NOMO-1 (cell line): ENCODE measurements at regions not wholly inside any gene's neighbourhood (a gene's known extent, or its start where the extent isn't known, plus 50 kb on each side); places are given as distances from the start of the nearest gene placed in this dataset.

ENCODE experiments used
- DNase-seq, 2 experiments: peaks; one replicate each; lab custom pipeline; 2025; ENCODE audit not compliant: unreplicated experiment in 2 of 2; lab: John Stamatoyannopoulos, UW

DNA sequence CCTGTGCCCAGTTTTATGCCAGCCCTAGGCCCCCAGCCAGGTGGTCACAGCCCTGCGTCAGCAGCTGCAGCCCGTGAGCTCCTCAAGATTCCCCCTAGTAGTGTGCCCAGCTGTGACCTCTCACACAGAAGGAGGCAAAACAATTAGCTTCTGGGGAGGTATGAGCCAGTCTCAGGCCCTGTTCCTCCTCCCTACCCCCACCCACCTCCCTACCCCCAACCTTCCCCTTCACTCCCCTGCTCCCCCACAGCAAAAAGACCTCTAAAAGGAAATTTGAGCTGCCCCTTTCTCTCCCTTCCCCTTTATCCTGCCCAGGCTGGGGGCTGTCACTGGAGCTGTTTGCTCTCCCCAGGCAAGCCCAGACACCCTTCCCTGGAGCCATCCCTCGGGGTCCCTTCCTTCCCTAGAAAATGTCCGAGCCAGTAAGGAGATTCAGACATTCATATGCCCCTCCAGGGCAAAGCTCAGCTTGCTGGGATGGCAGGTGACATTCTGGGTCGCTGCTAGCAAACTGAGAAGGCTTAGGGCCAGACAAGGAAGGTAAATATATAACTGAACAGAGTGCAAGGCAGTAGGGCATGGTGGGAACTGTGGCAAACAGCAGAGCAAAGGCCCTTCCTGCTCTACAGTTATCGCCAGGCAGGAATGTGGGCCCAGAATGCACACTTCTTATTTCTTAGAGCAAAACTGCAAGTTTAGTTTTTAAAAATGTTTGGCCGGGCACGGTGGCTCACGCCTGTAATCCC lies 300.2 kb downstream of the MN1 start:
- DNase-seq: no peak

DNA sequence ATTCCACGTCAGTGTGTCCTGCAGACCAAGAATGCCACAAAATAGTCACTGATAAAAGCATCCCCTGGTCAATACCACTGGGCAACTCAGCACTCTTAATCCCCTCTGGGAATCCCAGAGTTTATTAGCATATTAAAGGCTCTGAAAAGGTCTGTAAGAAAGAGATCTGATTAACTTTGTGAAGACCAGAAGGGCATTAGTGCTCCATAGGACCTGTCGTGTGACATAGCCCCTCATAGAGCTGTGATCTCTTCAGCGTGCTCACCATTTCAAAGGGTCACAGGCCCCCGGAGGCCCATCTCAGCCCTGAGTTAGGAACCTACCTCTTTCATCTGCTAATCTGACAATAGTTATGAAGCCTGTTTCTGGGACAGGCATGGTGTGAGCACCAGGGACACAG lies 299.2 kb downstream of the MN1 start:
- DNase-seq: no peak

DNA sequence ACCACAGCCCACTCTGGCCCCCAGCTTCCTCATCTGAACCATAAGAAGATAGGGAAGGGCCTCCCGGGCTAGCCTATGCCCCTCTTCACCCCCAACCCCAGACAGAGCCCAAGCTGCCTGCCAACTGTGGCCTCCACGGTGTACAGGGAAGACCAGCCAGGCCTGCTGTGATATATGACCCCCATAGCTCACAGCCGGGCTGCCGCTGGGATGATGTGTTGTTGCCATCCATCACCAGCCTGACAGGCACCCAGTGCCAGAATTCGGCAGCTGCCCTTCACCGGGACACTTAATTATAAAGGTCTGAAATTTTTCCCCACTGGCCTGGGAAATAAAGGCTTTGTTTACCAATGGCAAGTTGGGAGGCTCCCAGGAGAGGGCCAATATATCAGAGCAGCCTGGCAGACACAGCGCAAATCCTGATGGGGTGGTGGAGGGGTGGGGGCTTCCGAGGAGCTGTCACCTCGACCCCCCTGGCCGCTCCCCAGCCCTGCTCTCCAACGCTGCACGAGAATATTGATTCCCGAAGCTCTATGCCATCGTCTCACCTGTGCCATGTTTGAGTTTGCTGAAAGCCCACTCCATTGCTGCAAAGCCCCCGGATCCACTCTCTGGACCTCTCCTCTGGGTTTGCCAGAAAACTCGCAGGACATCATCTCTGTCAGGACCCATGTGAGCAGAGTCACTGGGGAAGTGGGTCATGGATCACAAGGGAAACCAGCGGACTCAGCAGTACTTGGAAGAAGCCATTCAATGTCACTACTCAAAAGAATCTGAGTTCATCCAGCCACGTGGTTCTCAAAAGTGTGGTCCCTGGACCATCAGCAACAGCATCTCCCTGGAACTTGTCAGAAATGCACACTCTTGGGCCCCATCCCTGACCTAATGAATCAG lies 296.9 kb downstream of the MN1 start:
- DNase-seq: no peak

DNA sequence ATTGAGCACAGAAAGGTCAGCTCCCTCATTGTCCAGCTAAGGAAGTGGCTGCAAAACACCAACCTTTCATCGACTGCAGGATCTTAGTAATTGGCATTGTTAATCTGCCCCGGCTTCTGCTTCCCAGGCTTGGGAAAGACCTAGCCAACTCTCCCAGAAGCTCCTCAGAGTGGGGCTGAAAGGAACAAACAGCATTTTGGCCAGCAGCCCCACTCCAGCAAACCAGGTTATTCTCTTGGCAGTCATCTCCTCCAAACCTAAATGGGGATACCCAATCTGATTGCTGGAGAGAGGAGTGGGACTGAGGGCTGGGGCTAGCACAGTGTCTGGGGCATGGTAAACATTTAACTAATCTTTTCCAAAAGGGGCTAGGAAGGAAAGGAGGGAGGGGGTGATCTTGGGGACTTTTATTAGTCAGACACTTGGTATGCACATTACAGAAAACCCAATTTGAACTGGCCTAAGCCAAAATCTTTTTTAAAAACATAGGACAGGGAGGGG lies 294.4 kb downstream of the MN1 start:
- no peak for DNase-seq

DNA sequence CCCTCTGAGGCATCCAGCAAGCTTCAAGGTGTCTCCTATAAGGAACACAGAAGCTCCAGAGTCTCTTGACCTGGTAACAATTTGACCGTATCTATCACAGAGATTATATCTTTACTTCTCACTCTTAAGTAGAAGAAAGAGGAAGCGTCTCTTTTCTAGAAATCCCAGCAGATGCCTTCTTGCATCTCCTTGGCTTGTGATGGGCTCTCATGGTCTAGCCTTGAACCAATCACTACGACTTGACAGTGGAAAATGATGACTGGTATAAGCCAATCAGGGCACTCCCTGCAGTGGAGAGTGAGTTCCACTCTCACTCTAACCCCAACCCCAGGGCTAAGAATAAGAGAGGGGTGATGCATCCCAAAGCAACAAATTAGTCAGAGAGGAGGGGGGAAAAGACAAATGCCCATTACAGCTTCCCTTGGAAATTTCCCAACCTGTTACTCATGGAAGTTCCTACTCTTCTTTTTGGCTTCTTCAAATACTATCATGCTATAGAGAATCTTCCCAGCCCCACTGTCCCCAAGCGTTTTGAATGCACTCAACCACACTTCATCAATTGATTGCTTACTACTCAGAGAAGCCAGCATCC lies 293.5 kb downstream of the MN1 start:
- DNase-seq: peak in 1 of 2 experiments; percentile 4

DNA sequence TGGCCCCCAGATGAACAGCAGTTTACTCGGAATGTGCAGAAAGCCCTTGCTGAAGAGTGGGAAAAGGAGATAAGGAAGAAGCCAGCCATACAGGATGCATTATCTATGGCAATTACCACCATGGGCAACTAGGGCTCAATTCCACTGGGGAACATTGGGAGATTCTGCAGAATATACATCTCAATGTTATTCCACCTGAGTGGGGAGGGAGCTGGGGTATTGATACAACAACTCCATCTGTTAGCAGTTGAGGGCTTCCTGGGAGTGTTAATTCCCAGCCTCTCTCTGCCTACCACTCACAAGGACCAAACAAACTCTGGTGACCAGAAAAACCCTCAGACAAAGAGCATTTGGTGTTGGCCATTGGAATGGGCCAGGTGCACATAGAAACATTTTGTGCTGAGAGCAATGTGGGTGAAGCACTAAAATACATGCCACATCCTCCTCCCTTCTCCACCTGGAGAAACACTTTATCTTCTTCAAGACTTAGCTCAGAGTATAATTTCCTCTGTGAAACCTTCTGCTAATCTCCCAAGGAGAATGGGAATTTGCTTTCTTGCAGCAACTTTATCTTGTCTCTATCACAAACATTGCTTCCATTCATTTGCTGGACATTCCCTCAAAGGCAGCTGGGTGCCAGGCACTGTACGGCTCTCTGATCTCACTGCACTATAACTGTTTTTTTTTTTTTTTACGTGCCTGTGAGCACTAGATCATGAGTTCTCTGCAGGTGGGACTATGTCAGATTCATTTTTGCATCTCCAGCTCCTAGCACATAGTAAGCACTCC lies 292.2 kb downstream of the MN1 start:
- no peak for DNase-seq

DNA sequence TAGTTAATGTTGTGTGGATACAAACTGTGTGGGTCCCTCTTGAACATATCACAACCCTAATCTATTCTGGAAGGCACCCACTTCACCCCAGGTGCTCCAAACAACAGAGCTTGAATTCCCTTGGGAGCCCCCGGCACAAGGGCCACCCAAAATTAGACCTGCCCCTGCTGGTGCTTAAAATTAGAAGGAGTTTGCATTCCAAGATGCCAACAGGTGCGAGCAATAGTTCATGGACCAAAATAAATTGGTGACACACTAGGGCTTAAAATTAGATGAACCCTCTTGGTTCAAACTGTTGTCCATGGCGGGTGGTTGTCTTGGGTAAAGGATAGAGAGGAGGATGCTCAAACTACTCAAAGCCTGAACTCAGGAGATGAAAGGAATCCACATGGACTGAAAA lies 291.5 kb downstream of the MN1 start:
- no peak for DNase-seq

DNA sequence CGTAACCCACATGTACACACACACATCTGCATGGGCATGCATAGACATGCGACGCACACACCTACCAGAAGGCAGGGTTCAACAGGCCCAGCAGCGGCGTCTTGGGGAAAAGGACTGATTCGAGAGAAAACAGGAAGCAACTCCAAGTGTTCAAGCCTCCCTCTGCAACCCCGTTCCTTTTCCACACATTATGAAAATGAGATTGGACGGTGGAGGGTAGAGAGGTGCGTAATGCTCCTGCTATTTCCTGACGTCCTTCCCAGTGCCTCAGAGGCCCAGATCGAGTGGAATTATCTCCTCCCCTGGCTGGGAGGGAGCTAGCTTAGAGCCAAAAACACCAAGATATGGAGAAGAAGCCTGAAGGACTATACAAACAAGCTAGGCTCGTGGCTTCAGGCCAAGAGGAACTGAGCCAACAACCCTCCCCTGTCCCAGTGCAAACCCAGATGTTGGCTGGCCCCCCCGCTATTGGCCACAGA lies 289.2 kb downstream of the MN1 start:
- DNase-seq: no peak

DNA sequence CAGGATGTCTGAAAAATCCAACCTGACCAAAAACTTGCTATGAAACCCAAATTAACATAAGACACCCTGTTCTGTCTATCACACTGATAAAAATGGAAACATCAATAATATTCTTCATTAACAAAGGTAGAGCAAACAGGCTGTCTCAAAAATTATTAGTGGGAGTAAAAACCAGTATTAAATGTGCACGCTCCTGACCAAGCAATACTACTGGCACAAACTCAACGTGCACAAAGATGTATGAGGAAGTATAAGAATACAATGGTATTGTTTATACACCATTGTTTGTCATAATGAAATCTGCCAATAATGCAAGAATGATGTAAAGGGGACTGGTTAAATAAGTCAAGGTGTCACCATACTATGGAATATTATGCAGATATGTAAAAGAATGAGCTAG lies 288.5 kb downstream of the MN1 start:
- no peak for DNase-seq

DNA sequence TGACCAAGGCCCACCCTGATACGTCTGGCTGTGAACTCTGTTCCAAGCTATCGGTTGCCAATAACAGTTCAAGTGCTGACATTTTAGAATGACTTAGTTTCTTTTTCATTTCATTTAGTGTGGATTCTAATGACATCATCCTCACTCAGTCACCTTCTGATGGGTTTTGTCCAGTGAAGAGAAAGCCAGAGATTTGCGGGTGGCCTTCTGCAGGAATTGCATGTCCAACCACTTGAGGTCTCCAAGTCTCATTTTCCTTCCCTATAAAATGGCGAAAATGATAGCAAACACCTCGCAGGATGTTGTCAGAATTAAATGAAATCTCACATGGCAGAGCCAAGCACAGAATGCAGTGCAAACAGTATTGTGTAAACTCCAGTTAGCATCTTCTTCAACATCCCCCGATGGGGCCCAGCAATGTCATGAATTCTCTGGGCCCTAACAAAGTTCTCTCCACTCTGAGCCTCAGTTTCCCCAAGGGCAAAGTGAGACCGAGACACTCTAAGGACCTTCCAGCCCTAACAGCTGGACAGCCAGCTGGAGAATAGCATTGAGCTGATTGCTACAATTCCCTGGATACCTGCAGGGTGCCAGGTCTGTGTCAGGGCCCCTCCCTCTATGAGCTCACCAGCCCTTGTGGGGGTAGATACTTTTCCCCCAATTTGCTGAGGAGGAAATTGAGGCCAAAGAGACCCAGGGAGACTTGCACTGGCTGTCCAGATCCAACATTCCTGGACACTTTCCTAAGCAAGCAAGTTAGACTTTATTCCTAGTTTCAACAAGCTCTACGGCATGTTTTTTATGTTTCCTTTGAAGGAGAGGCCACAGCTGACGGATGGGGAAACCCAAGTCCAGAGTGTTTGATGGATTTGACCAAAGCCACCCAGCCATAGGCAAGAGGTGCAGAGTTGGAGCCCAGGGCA lies 286.7 kb downstream of the MN1 start:
- DNase-seq: no peak

DNA sequence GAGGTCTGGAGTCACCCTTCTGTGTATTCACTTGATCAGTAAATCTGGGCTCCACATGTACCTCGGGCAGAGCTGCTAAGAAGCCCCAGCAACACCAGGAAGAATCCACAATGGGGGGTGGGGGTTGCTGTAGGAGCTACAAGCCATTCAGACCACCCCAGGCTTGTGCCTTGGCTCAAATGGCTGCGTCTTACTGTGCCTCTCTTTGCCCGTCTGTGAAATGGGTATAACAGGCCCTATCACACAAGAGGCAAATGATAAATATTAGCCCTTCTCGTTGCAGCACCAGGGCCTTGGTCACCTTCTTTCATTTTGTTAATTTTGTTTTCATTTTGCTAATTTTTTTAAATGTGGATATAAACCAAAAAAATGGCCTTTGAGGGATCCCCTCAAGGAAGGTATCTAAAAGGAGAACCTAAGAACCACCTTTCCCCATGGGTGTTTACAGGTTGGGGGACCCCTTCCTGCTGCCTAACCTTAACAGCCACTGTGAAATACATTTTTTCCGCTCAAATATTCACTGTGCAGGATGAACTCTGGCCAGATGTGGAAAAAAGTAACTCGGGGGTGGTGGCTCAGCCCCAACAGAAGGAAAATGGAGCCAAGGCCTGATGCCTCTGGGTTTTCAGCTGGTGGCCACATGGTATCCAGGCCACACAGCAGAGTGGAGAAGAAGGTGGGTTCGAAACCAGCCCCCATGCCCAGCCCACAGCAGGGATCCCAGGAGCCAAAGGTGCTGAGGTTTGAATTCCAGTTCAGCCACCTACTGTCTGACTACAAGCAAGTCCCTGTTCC lies 284.0 kb downstream of the MN1 start:
- DNase-seq: no peak

DNA sequence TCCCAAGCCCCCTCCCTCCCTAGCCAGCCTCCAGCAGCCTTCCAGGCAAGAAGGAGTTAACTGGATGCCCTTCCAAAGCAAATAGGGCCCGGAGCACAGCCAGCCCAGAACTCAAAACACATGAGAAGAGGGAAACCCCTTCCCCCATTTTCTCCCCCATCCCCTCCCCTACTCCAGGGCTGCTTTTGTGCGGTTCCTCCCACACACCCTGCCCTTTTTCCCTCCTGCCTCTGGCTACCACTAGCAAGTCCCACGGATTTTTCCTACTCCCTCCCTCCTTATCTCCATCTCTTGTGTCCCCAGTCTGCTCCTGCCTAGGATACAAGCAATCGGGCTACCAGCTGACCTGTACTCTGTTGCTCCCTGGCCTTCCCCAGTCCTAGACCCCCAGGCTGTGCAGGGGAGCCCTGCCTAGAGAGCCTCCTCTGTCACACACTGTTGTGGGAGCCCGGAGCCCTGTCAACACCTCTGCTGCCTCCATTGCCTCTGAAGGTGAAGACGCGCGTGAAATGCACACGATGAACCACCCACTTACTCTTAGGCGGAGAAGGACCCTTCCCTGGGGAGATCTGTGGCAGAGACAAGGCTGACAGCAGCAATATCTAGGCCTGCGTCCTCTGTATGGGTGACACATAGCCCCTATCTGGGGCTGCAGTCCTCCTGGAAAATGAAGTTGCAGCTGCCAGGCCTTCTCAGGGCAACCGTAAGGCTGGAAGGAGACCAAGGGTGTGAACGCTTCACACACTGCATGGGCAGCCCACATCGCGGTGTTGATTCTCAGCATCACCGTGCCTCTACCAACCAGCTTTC lies 282.8 kb downstream of the MN1 start:
- no peak for DNase-seq

DNA sequence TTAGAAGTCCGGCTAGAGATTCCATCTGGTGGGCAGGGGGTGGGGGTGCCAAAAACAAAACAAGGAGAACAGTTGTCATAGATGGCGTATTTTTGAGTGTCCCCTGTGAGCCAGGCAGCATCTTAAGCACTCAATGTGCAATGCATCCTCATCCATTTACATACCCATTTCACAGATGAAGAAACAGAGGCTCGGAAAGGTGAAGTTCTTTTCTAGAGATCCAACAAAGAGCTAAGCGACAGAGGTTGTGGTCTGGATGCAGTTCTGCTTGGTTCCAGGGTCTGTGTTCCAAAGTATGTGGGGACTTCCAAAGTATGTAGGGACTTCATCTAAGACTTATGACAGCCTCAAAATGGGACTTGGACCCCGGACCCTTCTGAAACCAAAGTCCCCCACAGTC lies 277.8 kb downstream of the MN1 start:
- DNase-seq: no peak

DNA sequence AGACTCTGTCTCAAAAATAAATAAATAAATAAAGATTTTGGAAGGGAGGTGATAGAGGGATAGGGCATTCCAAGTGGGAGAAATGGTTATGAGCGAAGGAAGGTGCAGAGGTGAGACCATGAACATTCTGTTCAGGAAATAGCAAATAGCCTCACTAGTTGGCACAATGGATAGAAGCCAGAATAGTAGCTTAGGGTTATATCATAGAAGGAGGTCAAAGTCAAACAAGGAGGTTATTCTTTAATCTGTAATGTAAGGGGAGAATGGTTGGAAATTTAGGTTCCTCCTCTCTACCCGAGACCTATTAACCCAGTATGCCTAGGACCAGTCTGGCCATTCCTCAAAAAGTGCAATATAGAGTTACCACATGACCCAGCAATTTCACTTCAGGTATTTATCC lies 275.8 kb downstream of the MN1 start:
- DNase-seq: no peak

DNA sequence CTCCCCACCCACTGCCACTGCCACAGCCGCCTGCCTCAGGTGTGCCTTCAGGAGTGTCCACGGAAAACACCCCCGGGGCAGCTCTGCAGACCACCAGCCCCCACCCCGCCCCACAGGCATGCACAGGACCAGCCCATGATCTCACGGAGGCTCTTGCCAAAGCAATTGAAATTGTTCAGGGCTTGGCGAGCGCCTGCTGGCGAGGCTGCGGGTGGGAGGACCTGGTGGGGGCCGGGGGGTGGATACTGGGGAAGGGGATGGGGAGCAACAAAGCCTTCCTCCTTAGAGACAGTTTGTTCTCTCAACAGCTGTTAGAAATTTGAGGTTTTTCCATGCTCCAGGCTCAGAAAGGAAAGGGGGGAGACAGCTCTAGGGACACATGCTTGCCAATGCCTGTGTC lies 274.7 kb downstream of the MN1 start:
- DNase-seq: no peak

DNA sequence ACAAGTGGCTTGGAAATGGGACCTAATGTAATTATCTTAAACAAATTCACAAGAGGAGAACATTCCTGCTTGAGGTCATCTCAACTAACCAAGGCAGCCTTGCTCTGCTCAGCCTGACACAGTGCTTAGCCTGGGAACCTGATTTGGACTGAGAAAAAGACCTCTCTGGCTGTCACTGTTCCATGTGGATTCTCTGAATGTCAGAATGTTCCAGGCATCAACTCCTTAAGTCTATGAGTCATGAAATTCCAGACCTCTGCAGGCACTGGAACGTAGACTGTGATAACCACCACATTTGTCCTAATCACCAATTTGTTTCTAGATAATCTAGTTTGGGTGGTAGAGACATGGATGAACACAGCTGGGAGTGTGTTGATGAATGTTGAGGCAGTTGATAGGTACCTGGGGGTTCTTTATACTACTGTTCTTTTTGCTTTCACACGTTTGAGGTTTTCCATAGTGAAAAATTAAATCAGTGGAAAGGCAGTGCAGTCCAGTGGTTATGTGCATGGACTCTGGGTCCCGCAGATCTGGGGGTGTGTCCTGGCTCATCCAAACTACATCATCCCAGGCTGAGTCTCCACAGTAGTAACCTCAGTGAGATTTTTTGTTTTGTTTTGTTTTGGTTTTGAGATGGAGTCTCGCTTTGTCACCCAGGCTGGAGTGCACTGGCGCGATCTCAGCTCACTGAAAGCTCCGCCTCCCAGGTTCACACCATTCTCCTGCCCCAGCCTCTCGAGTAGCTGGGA lies 269.6 kb downstream of the MN1 start:
- no peak for DNase-seq

DNA sequence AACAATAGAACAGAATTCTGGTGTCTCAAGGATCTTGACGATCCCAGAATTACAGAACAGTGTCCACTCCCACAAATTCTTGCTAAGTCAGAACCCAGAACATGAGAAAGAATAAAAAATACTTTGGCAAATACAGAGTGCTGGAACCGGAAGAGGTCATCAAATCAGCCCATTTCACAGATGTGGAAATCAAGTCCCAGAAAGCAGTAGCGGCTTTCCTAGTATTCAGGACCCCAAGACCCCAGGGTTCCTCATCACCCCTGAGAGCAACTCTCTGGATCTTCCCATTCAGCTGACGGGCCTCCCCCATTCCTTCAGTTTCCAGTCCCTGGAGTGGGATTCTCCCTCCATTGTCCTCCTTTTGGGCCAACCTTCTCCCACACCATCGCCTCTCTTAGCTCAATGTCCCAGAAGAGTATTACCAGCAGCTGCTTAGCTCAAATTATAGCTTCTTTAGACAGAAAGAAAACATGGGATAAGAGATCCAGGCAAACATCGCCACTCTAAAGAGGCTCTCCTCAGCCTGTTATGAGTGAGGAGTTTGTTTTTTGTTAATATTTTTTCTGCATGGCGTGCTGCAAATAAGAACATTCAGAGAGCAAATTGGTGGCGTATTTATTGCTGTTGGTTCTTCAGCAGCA lies 268.3 kb downstream of the MN1 start:
- DNase-seq: no peak
